DND-41 (cell line): ENCODE measurements at regions not wholly inside any gene's neighbourhood (a gene's known extent, or its start where the extent isn't known, plus 50 kb on each side); places are given as distances from the start of the nearest gene placed in this dataset.

Experiments
- ATAC-seq: fragments of 200-7000 bp; cut with Tn5 transposase; 3 replicates; pipeline ENCODE4 v1.9.1; 2021; ENCODE audit warnings: low read depth; ENCODE audit not compliant: insufficient read depth
- DNase-seq: peaks from one replicate; pipeline ENCODE4 v3.0.0-alpha.2; 2020
- H2AFZ ChIP-seq: 2 replicates; pipeline ENCODE4 v1.6.0; 2012; ENCODE audit warnings: low read depth, low read length
- H3K27ac ChIP-seq: 2 replicates; pipeline ENCODE4 v1.5.1; 2012; ENCODE audit warnings: low read length, inconsistent platforms
- H3K27me3 ChIP-seq: fragments of 200-600 bp; sonication (generic); 2 replicates; pipeline ENCODE4 v1.6.0; 2012; ENCODE audit warnings: low read length, mild to moderate bottlenecking, inconsistent platforms; ENCODE audit not compliant: insufficient read depth, poor library complexity
- H3K36me3 ChIP-seq: 2 replicates; pipeline ENCODE4 v1.5.1; 2012; ENCODE audit warnings: low read length, inconsistent platforms; ENCODE audit not compliant: insufficient read depth
- H3K4me1 ChIP-seq: 2 replicates; pipeline ENCODE4 v1.5.1; 2012; ENCODE audit warnings: mild to moderate bottlenecking, low read length; ENCODE audit not compliant: insufficient read depth
- H3K4me2 ChIP-seq: 2 replicates; pipeline ENCODE4 v1.6.0; 2012; ENCODE audit warnings: mild to moderate bottlenecking, moderate library complexity, low read length, inconsistent platforms; ENCODE audit not compliant: insufficient read depth
- H3K4me3 ChIP-seq, 2 experiments: fragments of 200-600 bp in 1 of 2; shearing (Covaris generic) in 1 of 2; 2 replicates each; pipeline ENCODE4 v1.5.1; 2012 to 2016; ENCODE audit warnings: inconsistent platforms in 2 of 2, low read length in 2 of 2, mild to moderate bottlenecking in 2 of 2, low read depth in 1 of 2, moderate library complexity in 1 of 2
- H3K79me2 ChIP-seq: 2 replicates; pipeline ENCODE4 v1.6.0; 2012; ENCODE audit warnings: low read length, inconsistent platforms; ENCODE audit not compliant: insufficient read depth
- H3K9ac ChIP-seq: 2 replicates; pipeline ENCODE4 v1.6.0; 2012; ENCODE audit warnings: low read depth, mild to moderate bottlenecking, inconsistent platforms, low read length, moderate library complexity
- H3K9me3 ChIP-seq: 2 replicates; pipeline ENCODE4 v1.5.1; 2012; ENCODE audit warnings: low read length, moderate library complexity, mild to moderate bottlenecking, inconsistent platforms; ENCODE audit not compliant: insufficient read depth, severe bottlenecking
- H4K20me1 ChIP-seq: 2 replicates; pipeline ENCODE4 v1.6.0; 2012; ENCODE audit warnings: low read length; ENCODE audit not compliant: insufficient read depth
- EZH2 ChIP-seq: IDR thresholded peaks from 3 replicates; pipeline ENCODE4 v1.6.1; 2012; ENCODE audit warnings: borderline replicate concordance, low read depth, mild to moderate bottlenecking, moderate library complexity, low read length, inconsistent platforms; ENCODE audit not compliant: severe bottlenecking
- TF ChIP-seq, protein P1 (sequence below): IDR thresholded peaks from 2 replicates; pipeline ENCODE4 v1.5.1; 2012; ENCODE audit warnings: borderline replicate concordance, low read length, moderate library complexity, mild to moderate bottlenecking; ENCODE audit not compliant: poor library complexity, severe bottlenecking; ENCODE audit errors: extremely low read depth

DNA sequence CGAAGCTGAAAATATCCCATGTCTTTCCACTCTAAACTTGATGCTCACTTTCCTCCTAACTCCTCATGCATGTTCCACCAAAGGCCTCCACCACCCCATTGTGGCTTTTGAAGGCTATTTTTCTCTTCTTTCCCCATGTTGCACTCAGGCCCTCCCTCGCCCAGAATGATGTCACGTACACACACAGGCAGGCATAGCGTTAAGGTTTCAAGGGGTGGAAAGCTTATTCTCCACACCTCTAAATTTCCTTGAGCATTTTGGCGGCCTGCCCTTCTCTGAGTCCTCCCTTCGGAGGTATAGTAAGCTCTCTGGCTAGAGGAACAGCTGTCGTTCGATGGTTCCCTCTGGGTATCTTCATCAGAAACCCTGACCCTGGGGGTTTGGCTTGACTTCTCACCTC lies 673.5 kb downstream of the ACTL7B start:
- Histone ChIP-seq H3K4me1 (no peaks in the 10 kb centered on the region), H3K27ac (no peak overlapping the region), H3K9ac (no peak overlapping the region), H3K4me2 (no peak overlapping the region), H2AFZ (no peak overlapping the region), H3K79me2 (no peaks in the 10 kb centered on the region), H4K20me1 (no peaks in the 10 kb centered on the region), H3K9me3 (no peaks in the 10 kb centered on the region), H3K4me3 (no peak overlapping the region), H3K27me3 (no peaks in the 10 kb centered on the region), H3K36me3 (no peaks in the 10 kb centered on the region)
- no peak for DNase-seq
- no peak for ATAC-seq
- TF ChIP-seq, protein P1, sequence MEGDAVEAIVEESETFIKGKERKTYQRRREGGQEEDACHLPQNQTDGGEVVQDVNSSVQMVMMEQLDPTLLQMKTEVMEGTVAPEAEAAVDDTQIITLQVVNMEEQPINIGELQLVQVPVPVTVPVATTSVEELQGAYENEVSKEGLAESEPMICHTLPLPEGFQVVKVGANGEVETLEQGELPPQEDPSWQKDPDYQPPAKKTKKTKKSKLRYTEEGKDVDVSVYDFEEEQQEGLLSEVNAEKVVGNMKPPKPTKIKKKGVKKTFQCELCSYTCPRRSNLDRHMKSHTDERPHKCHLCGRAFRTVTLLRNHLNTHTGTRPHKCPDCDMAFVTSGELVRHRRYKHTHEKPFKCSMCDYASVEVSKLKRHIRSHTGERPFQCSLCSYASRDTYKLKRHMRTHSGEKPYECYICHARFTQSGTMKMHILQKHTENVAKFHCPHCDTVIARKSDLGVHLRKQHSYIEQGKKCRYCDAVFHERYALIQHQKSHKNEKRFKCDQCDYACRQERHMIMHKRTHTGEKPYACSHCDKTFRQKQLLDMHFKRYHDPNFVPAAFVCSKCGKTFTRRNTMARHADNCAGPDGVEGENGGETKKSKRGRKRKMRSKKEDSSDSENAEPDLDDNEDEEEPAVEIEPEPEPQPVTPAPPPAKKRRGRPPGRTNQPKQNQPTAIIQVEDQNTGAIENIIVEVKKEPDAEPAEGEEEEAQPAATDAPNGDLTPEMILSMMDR: no peak
- TF ChIP-seq EZH2: no peak

DNA sequence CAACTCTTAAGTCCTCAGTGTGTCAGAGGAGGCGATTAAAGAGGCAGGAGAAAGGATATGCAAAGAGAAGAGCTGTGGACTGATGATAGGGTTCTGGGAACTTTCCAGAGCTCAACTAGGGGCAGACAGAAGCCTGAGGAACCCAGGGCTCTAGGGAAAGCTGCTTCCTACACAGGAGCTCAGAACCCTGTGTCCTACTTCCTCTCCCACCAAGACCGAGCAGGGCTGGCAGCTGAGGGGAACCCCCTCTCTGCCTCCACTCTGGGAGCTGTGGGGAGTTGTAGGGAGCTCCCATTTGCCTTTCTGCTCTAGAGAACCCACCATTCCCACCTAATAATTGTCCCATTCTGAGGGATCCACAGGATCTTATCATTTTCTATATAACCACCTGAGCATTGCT lies 674.3 kb downstream of the ACTL7B start:
- DNase-seq (no peak), ATAC-seq (no peak)
- no peak overlapping the region for H2AFZ ChIP-seq
- H3K27me3 ChIP-seq: no peaks in the 10 kb centered on the region
- no peaks in the 10 kb centered on the region for H3K4me1 ChIP-seq
- no peaks in the 10 kb centered on the region for H3K9me3 ChIP-seq
- no peak overlapping the region for H3K4me3 ChIP-seq
- no peaks in the 10 kb centered on the region for H3K79me2 ChIP-seq
- no peak overlapping the region for H3K4me2 ChIP-seq
- no peak overlapping the region for H3K27ac ChIP-seq
- no peak overlapping the region for H3K9ac ChIP-seq
- TF ChIP-seq, protein P1: no peak
- no peak for TF ChIP-seq EZH2
- no peaks in the 10 kb centered on the region for H4K20me1 ChIP-seq
- no peaks in the 10 kb centered on the region for H3K36me3 ChIP-seq

DNA sequence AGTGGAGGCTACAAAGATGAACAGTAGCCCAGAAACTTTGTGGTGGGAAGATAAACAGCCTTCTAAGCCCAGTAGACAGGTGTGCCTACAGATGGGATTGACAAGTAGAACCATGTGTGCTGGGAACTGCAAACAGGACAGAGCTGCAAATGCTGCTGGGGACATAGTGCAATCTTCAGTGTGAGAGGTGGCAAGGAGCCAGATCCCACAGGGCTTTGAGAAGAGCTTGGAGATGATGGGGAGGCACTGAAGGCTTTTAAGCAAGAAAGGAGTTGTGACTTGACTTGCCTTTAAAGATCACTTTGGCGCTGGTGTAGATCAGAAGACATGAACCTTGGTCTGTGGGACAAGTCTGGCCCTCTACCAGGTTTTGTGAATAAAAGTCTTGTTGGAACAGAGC lies 675.2 kb downstream of the ACTL7B start:
- DNase-seq (no peak), ATAC-seq (no peak)
- no peak overlapping the region for H3K4me2 ChIP-seq
- no peak for TF ChIP-seq EZH2
- TF ChIP-seq, protein P1: no peak
- no peaks in the 10 kb centered on the region for H4K20me1 ChIP-seq
- no peak overlapping the region for H3K9ac ChIP-seq
- H3K27me3 ChIP-seq: no peaks in the 10 kb centered on the region
- H3K36me3 ChIP-seq: no peaks in the 10 kb centered on the region
- H3K4me1 ChIP-seq: no peaks in the 10 kb centered on the region
- no peaks in the 10 kb centered on the region for H3K9me3 ChIP-seq
- H3K79me2 ChIP-seq: no peaks in the 10 kb centered on the region
- no peak overlapping the region for H2AFZ ChIP-seq
- no peak overlapping the region for H3K27ac ChIP-seq
- no peak overlapping the region for H3K4me3 ChIP-seq

DNA sequence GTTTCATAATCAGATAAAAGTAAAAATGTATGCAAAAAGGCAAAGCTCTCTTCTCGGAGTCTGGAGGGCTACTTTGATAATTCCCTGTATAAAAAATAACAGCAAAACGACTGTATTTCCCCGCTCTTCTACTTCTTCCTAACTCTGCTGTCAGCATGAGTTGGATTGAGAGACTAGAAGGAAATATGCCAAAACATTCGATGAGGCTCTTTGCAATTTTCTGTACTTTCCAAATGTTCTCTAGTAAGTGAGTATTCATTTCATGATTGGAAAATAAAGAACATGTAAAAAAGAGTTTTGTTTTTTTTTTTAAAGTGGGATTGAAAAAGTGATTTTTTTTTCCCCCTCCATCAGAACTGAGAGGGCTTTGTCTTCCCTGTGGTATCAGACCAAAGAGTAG lies 677.5 kb downstream of the ACTL7B start:
- no peak for DNase-seq
- no peak overlapping the region for H2AFZ ChIP-seq
- no peaks in the 10 kb centered on the region for H3K79me2 ChIP-seq
- no peaks in the 10 kb centered on the region for H3K27me3 ChIP-seq
- no peak overlapping the region for H3K9ac ChIP-seq
- H3K4me2 ChIP-seq: no peak overlapping the region
- no peaks in the 10 kb centered on the region for H3K4me1 ChIP-seq
- H3K4me3 ChIP-seq: no peak overlapping the region
- no peak for ATAC-seq
- no peaks in the 10 kb centered on the region for H3K36me3 ChIP-seq
- TF ChIP-seq, protein P1: no peak
- TF ChIP-seq EZH2: no peak
- H3K27ac ChIP-seq: no peak overlapping the region
- H4K20me1 ChIP-seq: no peaks in the 10 kb centered on the region
- no peaks in the 10 kb centered on the region for H3K9me3 ChIP-seq
